ENCODE measurements at regions not wholly inside any gene's neighbourhood (a gene's known extent, or its start where the extent isn't known, plus 50 kb on each side); places are given as distances from the start of the nearest gene placed in this dataset.

GRCh38 chr18:43525169-43525568, 247.9 kb upstream of the SYT4 start:
- no peaks in the 10 kb centered on the region for H3K27me3 ChIP-seq (ENCODE audit: insufficient read depth in 3 of 3, low read length in 2 of 3)
- no peaks in the 10 kb centered on the region for H3K4me1 ChIP-seq
- 10 to 20% (median 14%) methylated on average over 2 of the region's 2 CpGs for WGBS, 3 donors
- ATAC-seq, result no peak
- no peak for TF ChIP-seq CTCF (IDR thresholded peaks at IDR 0.05)
- no peaks in the 10 kb centered on the region for H3K9me3 ChIP-seq
- no peak for DNase-seq
- H3K4me3 ChIP-seq, result no peak overlapping the region
- H3K36me3 ChIP-seq (ENCODE audit: insufficient read depth in 1 of 2, low read depth in 1 of 2), result no peaks in the 10 kb centered on the region
- H3K27ac ChIP-seq, result no peak overlapping the region
- intact Hi-C loops (cut with DNase I), result no loop called here

- Histone ChIP-seq H3K36me3 (ENCODE audit: insufficient read depth in 1 of 2, low read depth in 1 of 2) (no peaks in the 10 kb centered on the region), H3K27me3 (ENCODE audit: insufficient read depth in 3 of 3, low read length in 2 of 3) (no peaks in the 10 kb centered on the region), H3K9me3 (no peaks in the 10 kb centered on the region), H3K4me3 (no peak overlapping the region), H3K27ac (no peak overlapping the region), H3K4me1 (no peaks in the 10 kb centered on the region)
- DNase-seq, result no peak
- no peak for ATAC-seq
- TF ChIP-seq CTCF (IDR thresholded peaks at IDR 0.05), result no peak
- 21 to 34% (median 29%) methylated on average over 2 of the region's 2 CpGs for WGBS, 3 donors
- intact Hi-C loops (cut with DNase I), result no loop called here
Measured at GRCh38 chr18:43526426-43527145, 249.3 kb upstream of the SYT4 start.

DNA sequence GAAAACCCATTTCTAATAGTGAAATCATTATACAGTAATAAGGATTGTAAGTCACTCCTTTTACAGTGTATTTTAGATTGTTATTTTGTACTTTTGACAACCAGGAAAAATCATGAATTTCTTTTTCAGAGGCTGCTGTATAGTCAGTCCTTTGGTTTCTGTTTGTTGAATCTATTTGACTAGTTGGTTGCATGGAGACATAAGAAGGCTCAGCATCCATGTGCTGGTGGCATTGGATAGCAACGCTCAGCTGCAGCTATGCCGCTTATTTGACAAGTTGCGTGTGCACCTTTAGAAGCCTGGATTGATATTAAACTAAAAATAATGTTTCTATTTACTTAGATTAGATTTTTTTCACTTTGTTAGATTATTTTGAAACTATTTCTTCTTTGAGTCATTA, 254.1 kb upstream of the SYT4 start:
- Histone ChIP-seq H3K27ac (no peak overlapping the region), H3K36me3 (ENCODE audit: insufficient read depth in 1 of 2, low read depth in 1 of 2) (no peaks in the 10 kb centered on the region), H3K4me1 (no peaks in the 10 kb centered on the region), H3K9me3 (no peaks in the 10 kb centered on the region), H3K4me3 (no peak overlapping the region), H3K27me3 (ENCODE audit: insufficient read depth in 3 of 3, low read length in 2 of 3) (no peaks in the 10 kb centered on the region)
- DNase-seq, result no peak
- ATAC-seq, result no peak
- TF ChIP-seq CTCF (IDR thresholded peaks at IDR 0.05), result no peak
- WGBS, 3 donors, result 95 to 96% (median 95%) methylated on average over 3 of the region's 3 CpGs
- intact Hi-C loops (cut with DNase I), result no loop called here

DNA sequence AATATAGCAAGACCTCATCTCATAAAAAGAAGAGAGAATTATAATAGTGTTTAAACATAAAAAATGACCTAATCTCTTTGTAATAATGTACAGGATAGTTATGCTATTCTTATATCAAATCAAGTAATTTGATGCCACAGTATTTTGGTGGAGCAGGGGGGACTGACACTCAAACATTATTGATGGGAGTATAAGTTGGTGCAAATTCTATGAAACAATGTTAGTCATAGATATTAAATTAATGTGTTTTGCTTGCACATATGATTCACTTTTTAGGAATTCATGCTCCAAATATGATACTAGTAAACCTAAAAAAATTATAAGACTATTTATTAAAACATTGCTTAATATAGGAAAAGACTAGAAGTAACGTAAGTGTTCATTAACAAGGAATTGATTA, 256.1 kb upstream of the SYT4 start:
- no peaks in the 10 kb centered on the region for H3K36me3 ChIP-seq (ENCODE audit: insufficient read depth in 1 of 2, low read depth in 1 of 2)
- no peak for TF ChIP-seq CTCF (IDR thresholded peaks at IDR 0.05)
- no peaks in the 10 kb centered on the region for H3K4me1 ChIP-seq
- no peaks in the 10 kb centered on the region for H3K9me3 ChIP-seq
- no peak overlapping the region for H3K27ac ChIP-seq
- DNase-seq (no peak), ATAC-seq (no peak)
- no peaks in the 10 kb centered on the region for H3K27me3 ChIP-seq (ENCODE audit: insufficient read depth in 3 of 3, low read length in 2 of 3)
- 58 to 86% (median 68%) methylated on average over 1 of the region's 1 CpG for WGBS, 3 donors
- no peak overlapping the region for H3K4me3 ChIP-seq
- intact Hi-C loops (cut with DNase I), result no loop called here

DNA sequence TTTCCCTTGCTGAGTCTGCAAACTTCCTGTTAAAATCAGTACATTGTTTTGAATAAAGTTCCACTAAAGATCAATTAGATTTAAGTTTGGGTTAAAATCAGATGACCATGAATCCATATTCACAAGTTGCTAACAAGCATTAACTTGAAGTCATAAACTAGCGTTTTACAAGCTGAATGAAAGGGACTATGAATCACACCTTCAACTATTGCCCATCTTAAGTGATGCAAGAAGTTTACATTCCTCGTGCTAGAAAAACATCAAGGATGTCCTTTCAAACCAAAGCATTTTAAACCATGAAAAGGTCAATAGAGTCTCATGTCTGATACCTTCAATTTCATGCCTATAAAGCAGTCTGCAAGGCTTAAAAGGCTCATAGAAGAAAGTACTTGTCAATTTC, 257.2 kb upstream of the SYT4 start:
- H3K27ac ChIP-seq, result no peak overlapping the region
- no peak overlapping the region for H3K4me3 ChIP-seq
- WGBS, 3 donors, result 11 to 22% (median 12%) methylated on average over 2 of the region's 2 CpGs
- H3K27me3 ChIP-seq (ENCODE audit: insufficient read depth in 3 of 3, low read length in 2 of 3), result no peaks in the 10 kb centered on the region
- intact Hi-C loops (cut with DNase I), result no loop called here
- H3K9me3 ChIP-seq, result no peaks in the 10 kb centered on the region
- no peak for TF ChIP-seq CTCF (IDR thresholded peaks at IDR 0.05)
- H3K4me1 ChIP-seq, result no peaks in the 10 kb centered on the region
- no peak for ATAC-seq
- H3K36me3 ChIP-seq (ENCODE audit: insufficient read depth in 1 of 2, low read depth in 1 of 2), result no peaks in the 10 kb centered on the region
- DNase-seq, result no peak
